Endodermal cell (in vitro differentiated cells): ENCODE measurements at regions not wholly inside any gene's neighbourhood (a gene's known extent, or its start where the extent isn't known, plus 50 kb on each side); places are given as distances from the start of the nearest gene placed in this dataset.

Experiments
- DNase-seq: peaks from one replicate; pipeline ENCODE4 v3.0.0-alpha.2; 2017
- H3K27ac ChIP-seq: 2 replicates; pipeline ENCODE4 v1.5.1; 2013; ENCODE audit warnings: mild to moderate bottlenecking, low read depth, low read length, moderate library complexity
- H3K27me3 ChIP-seq: 2 replicates; pipeline ENCODE4 v1.6.1; 2013; ENCODE audit warnings: mild to moderate bottlenecking, low read length, moderate library complexity; ENCODE audit not compliant: insufficient read depth, control insufficient read depth, poor library complexity, severe bottlenecking
- H3K36me3 ChIP-seq: 2 replicates; pipeline ENCODE4 v1.7.0; 2013; ENCODE audit warnings: mild to moderate bottlenecking, low read length, moderate library complexity; ENCODE audit not compliant: control insufficient read depth, insufficient read depth
- H3K4me1 ChIP-seq: one replicate; pipeline ENCODE4 v1.7.0; 2013; ENCODE audit warnings: low read length; ENCODE audit not compliant: control insufficient read depth, insufficient read depth
- H3K4me3 ChIP-seq: 2 replicates; pipeline ENCODE4 v1.5.1; 2013; ENCODE audit warnings: mild to moderate bottlenecking, low read length, moderate library complexity
- H3K9ac ChIP-seq: 2 replicates; pipeline ENCODE4 v1.6.1; 2013; ENCODE audit warnings: mild to moderate bottlenecking, low read length, moderate library complexity; ENCODE audit not compliant: poor library complexity, severe bottlenecking; ENCODE audit errors: extremely low read depth
- H3K9me3 ChIP-seq: 2 replicates; pipeline ENCODE4 v1.6.1; 2013; ENCODE audit warnings: mild to moderate bottlenecking, low read length, moderate library complexity; ENCODE audit not compliant: control insufficient read depth
- H3K27ac Mint-ChIP-seq: 2 replicates; pipeline ENCODE4 v1.8.0; 2020; ENCODE audit warnings: mixed read lengths
- H3K27me3 Mint-ChIP-seq: 2 replicates; pipeline ENCODE4 v1.8.0; 2021; ENCODE audit warnings: mild to moderate bottlenecking, mixed read lengths; ENCODE audit not compliant: insufficient read depth
- H3K36me3 Mint-ChIP-seq: 2 replicates; pipeline ENCODE4 v1.8.0; 2020; ENCODE audit warnings: low read depth, mixed read lengths
- H3K4me1 Mint-ChIP-seq: 2 replicates; pipeline ENCODE4 v1.8.0; 2020; ENCODE audit warnings: mixed read lengths
- H3K4me3 Mint-ChIP-seq: 2 replicates; pipeline ENCODE4 v1.8.0; 2020; ENCODE audit warnings: mild to moderate bottlenecking, moderate library complexity, mixed read lengths
- H3K9me3 Mint-ChIP-seq: 2 replicates; pipeline ENCODE4 v1.8.0; 2020; ENCODE audit warnings: mild to moderate bottlenecking, mixed read lengths
- CTCF ChIP-seq: fragments of 200-600 bp; sonication (generic); conservative IDR thresholded peaks from 2 replicates; pipeline ENCODE4 v1.5.0; 2021; ENCODE audit warnings: antibody characterized with exemption, mild to moderate bottlenecking
- WGBS, 2 experiments: methylation state at CpG; one replicate each; pipeline versions ENCODE4 v1.1.5 to v1.1.7; 2013; ENCODE audit warnings: missing lambda C conversion rate in 2 of 2, mixed read lengths in 1 of 2; ENCODE audit not compliant: insufficient coverage in 1 of 2, insufficient read length in 1 of 2; 5-methylcytosine and 5-hydroxymethylcytosine counted together

GRCh38 chr12:98127336-98127679 is 388.1 kb upstream of the TMPO start:
- DNase-seq, result no peak
- H3K27me3 Mint-ChIP-seq, result no peaks in the 10 kb centered on the region
- no peak overlapping the region for H3K27ac ChIP-seq
- TF ChIP-seq CTCF, result no peak
- peaks cover 10% of the 10 kb centered on the region for H3K4me1 Mint-ChIP-seq
- no peaks in the 10 kb centered on the region for H3K27me3 ChIP-seq
- no peaks in the 10 kb centered on the region for H3K36me3 Mint-ChIP-seq
- no peaks in the 10 kb centered on the region for H3K36me3 ChIP-seq
- H3K4me3 ChIP-seq, result no peak overlapping the region
- H3K9me3 Mint-ChIP-seq, result no peaks in the 10 kb centered on the region
- no peak overlapping the region for H3K27ac Mint-ChIP-seq
- no peak overlapping the region for H3K4me3 Mint-ChIP-seq
- no peaks in the 10 kb centered on the region for H3K4me1 ChIP-seq
- WGBS, 2 experiments, result 90% methylated on average over 3 of the region's 3 CpGs; no CpG with 5 or more reads in 1 of the 2 experiments
- no peaks in the 10 kb centered on the region for H3K9me3 ChIP-seq
- no peak overlapping the region for H3K9ac ChIP-seq

GRCh38 chr12:98127854-98128253 is 387.5 kb upstream of the TMPO start:
- Mint-ChIP-seq H3K36me3 (no peaks in the 10 kb centered on the region), H3K4me3 (no peak overlapping the region), H3K9me3 (no peaks in the 10 kb centered on the region), H3K27ac (no peak overlapping the region), H3K27me3 (no peaks in the 10 kb centered on the region), H3K4me1 (peaks cover 9% of the 10 kb centered on the region)
- Histone ChIP-seq H3K27ac (no peak overlapping the region), H3K4me1 (no peaks in the 10 kb centered on the region), H3K36me3 (no peaks in the 10 kb centered on the region), H3K4me3 (no peak overlapping the region), H3K9me3 (no peaks in the 10 kb centered on the region), H3K9ac (no peak overlapping the region), H3K27me3 (no peaks in the 10 kb centered on the region)
- no peak for TF ChIP-seq CTCF
- DNase-seq, result no peak

GRCh38 chr12:98136544-98136943 is 378.8 kb upstream of the TMPO start:
- TF ChIP-seq CTCF, result no peak
- no peak overlapping the region for H3K27ac ChIP-seq
- H3K4me1 ChIP-seq, result no peaks in the 10 kb centered on the region
- Mint-ChIP-seq H3K4me1 (peaks cover 10% of the 10 kb centered on the region), H3K27me3 (no peaks in the 10 kb centered on the region), H3K36me3 (no peaks in the 10 kb centered on the region), H3K4me3 (no peak overlapping the region), H3K9me3 (no peaks in the 10 kb centered on the region), H3K27ac (no peak overlapping the region)
- H3K27me3 ChIP-seq, result no peaks in the 10 kb centered on the region
- no peak overlapping the region for H3K4me3 ChIP-seq
- no peak overlapping the region for H3K9ac ChIP-seq
- no peaks in the 10 kb centered on the region for H3K9me3 ChIP-seq
- DNase-seq, result no peak
- WGBS, 2 experiments, result 78 to 100% methylated on average over 1 to 2 of the region's 2 CpGs
- no peaks in the 10 kb centered on the region for H3K36me3 ChIP-seq
